K562 (cell line): ENCODE measurements at regions not wholly inside any gene's neighbourhood (a gene's known extent, or its start where the extent isn't known, plus 50 kb on each side); places are given as distances from the start of the nearest gene placed in this dataset.

Experiments used
- ATAC-seq: fragments of 200-7000 bp; cut with Tn5 transposase; 3 replicates; pipeline ENCODE4 v1.9.1; 2020; ENCODE audit warnings: moderate library complexity
- BruUV-seq: library from RNA; stranded (reverse); fragments of 400-500 nt; replicated peaks from 2 replicates; lab custom pipeline; 2021; lab: Mats Ljungman, UMichigan
- CTCF ChIA-PET: fragments of 300-600 bp; formaldehyde crosslinking; extraction: SDS; loops from one replicate; lab custom pipeline; 2021; ENCODE audit warnings: low intra/inter-chr PET ratio; lab: Yijun Ruan, JAX
- POLR2A ChIA-PET: fragments of 300-600, 350-650 bp; sonication (Branson Sonifier 250); formaldehyde crosslinking; extraction: SDS; loops from one replicate; lab custom pipeline; 2021; ENCODE audit warnings: antibody characterized with exemption, inconsistent platforms; lab: Yijun Ruan, JAX
- DNase-seq, 4 experiments: peaks; one replicate each; pipeline versions ENCODE4 v3.0.0 to v3.0.0-alpha.2; 2011 to 2018; ENCODE audit warnings: low spot score in 3 of 4, mixed read lengths in 3 of 4; ENCODE audit errors: extremely low read depth in 1 of 4
- FAIRE-seq: peaks from 2 replicates; lab custom pipeline; 2011; peaks lifted over from hg19 to GRCh38; lab: Jason Lieb, UNC
- H2AFZ ChIP-seq: 2 replicates; pipeline ENCODE4 v1.6.0; 2011; ENCODE audit warnings: low read depth, low read length, control low read depth, inconsistent platforms
- H3K27ac ChIP-seq: fragments of 200-600 bp; 3 replicates; pipeline ENCODE4 v1.8.0; 2011; ENCODE audit warnings: low read depth, mild to moderate bottlenecking, control low read depth, inconsistent platforms, low read length, moderate library complexity, mixed read lengths; ENCODE audit errors: extremely low read depth
- H3K27me3 ChIP-seq, 2 experiments: fragments of 300-600 bp in 1 of 2; 2 replicates in 1 of 2; 3 replicates in 1 of 2; pipeline versions ENCODE4 v1.6.0 to v1.8.0; 2011; ENCODE audit warnings: inconsistent platforms in 2 of 2, low read length in 2 of 2, mild to moderate bottlenecking in 1 of 2, mixed read lengths in 1 of 2, moderate library complexity in 1 of 2; ENCODE audit not compliant: control insufficient read depth in 2 of 2, insufficient read depth in 2 of 2
- H3K36me3 ChIP-seq: fragments of 300-600 bp; 3 replicates; pipeline ENCODE4 v1.8.0; 2011; ENCODE audit warnings: mild to moderate bottlenecking, low read length, inconsistent platforms; ENCODE audit not compliant: control insufficient read depth, insufficient read depth
- H3K4me1 ChIP-seq, 2 experiments: fragments of 200-600 bp in 1 of 2; replicated peaks in 1 of 2; 2 replicates in 1 of 2; 3 replicates in 1 of 2; pipeline versions ENCODE4 v1.5.1 to v1.8.0; 2011; ENCODE audit warnings: inconsistent platforms in 2 of 2, low read length in 2 of 2, mild to moderate bottlenecking in 1 of 2, mixed read lengths in 1 of 2, moderate library complexity in 1 of 2; ENCODE audit not compliant: control insufficient read depth in 2 of 2, insufficient read depth in 2 of 2
- H3K4me2 ChIP-seq: 2 replicates; pipeline ENCODE4 v1.6.1; 2011; ENCODE audit warnings: low read length, control low read depth, inconsistent platforms, mixed read lengths; ENCODE audit not compliant: insufficient read depth
- H3K4me3 ChIP-seq: fragments of 200-600 bp; sonication (generic), shearing (Covaris generic); 2 replicates; pipeline ENCODE4 v1.5.1; 2016; ENCODE audit warnings: control low read depth, inconsistent platforms
- H3K79me2 ChIP-seq: fragments of 200-600 bp; 3 replicates; pipeline ENCODE4 v1.8.0; 2011; ENCODE audit warnings: low read length, inconsistent platforms; ENCODE audit not compliant: control insufficient read depth, insufficient read depth
- H3K9ac ChIP-seq, 2 experiments: 2 replicates each; pipeline versions ENCODE4 v1.6.0 to v1.6.1; 2011; ENCODE audit warnings: low read depth in 2 of 2, low read length in 2 of 2, control low read depth in 1 of 2, inconsistent platforms in 1 of 2, mild to moderate bottlenecking in 1 of 2, mixed read lengths in 1 of 2; ENCODE audit not compliant: insufficient read depth in 1 of 2
- H3K9me1 ChIP-seq: one replicate; pipeline ENCODE4 v1.6.0; 2011; ENCODE audit warnings: inconsistent platforms, mild to moderate bottlenecking, low read length, moderate library complexity; ENCODE audit not compliant: control insufficient read depth, insufficient read depth
- H3K9me3 ChIP-seq: replicated peaks from 2 replicates; pipeline ENCODE4 v1.5.1; 2011; ENCODE audit warnings: low read depth, low read length, inconsistent platforms; ENCODE audit not compliant: control insufficient read depth, insufficient read depth
- H4K20me1 ChIP-seq: replicated peaks from 2 replicates; pipeline ENCODE4 v1.6.1; 2011; ENCODE audit warnings: low read length, inconsistent platforms, mixed read lengths; ENCODE audit not compliant: control insufficient read depth, insufficient read depth
- CHD2 ChIP-seq: IDR thresholded peaks from 2 replicates; pipeline ENCODE4 v1.6.1; 2011; ENCODE audit warnings: low read depth, low read length
- GATAD2B ChIP-seq: fragments of 450-650 bp; IDR thresholded peaks from 2 replicates; pipeline ENCODE4 v1.6.1; 2017; ENCODE audit warnings: mild to moderate bottlenecking, borderline replicate concordance
- NRF1 ChIP-seq, 2 experiments: fragments of 450-650 bp; IDR thresholded peaks in 1 of 2; conservative IDR thresholded peaks in 1 of 2; 2 replicates each; pipeline ENCODE4 v1.6.1; 2014; ENCODE audit warnings: mild to moderate bottlenecking in 2 of 2
- SOX6 ChIP-seq: fragments of 450-650 bp; IDR thresholded peaks from 2 replicates; pipeline ENCODE4 v1.6.1; 2014; ENCODE audit warnings: mild to moderate bottlenecking
- WGBS: fragments of 100-300 bp; shearing (Covaris generic); methylation state at CpG from one replicate; pipeline ENCODE4 v1.1.6; 2016; ENCODE audit warnings: low coverage, mixed read lengths; ENCODE audit not compliant: insufficient coverage; ENCODE audit errors: missing lambda C conversion rate; 5-methylcytosine and 5-hydroxymethylcytosine counted together
- in situ Hi-C: fragments of 300-500 bp; cut with MboI; formaldehyde crosslinking; loops from 4 replicates; pipeline ENCODE4 v1.15.0; 2018; ENCODE audit warnings: inconsistent platforms, mixed read lengths
- intact Hi-C: fragments of 100-400 bp; cut with micrococcal nuclease; formaldehyde crosslinking; loops from 2 replicates; pipeline ENCODE4 v1.14.2; 2022
- TF ChIP-seq, protein P1 (sequence below): fragments of 250-450 bp; sonication (Bioruptor Pico); IDR thresholded peaks from 2 replicates; pipeline ENCODE4 v1.4.0; 2020

DNA sequence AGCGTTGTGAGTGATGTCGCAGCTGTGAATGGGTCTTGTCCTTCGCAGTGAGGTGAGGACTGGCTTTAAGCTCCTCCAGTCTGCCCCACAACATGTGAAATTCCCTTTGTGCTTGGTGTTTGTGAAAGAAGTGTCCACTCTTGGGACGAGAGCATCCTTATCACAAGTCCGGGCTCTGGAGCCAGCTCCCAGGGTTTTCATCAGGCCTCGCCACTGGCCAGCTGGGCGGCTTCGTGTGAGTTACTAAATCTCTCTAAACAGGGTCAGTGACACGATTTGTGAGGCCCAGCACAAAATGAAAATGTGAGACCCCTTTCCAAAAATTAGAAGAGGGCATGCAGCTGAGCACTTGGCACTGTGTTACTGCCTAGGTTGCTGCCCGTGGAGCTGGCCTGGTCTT is 115.9 kb downstream of the VAPA start (continued):
- no peak for TF ChIP-seq GATAD2B
- TF ChIP-seq, protein P1, sequence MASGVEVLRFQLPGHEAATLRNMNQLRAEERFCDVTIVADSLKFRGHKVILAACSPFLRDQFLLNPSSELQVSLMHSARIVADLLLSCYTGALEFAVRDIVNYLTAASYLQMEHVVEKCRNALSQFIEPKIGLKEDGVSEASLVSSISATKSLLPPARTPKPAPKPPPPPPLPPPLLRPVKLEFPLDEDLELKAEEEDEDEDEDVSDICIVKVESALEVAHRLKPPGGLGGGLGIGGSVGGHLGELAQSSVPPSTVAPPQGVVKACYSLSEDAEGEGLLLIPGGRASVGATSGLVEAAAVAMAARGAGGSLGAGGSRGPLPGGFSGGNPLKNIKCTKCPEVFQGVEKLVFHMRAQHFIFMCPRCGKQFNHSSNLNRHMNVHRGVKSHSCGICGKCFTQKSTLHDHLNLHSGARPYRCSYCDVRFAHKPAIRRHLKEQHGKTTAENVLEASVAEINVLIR (CRISPR knock-in tag): no peak
- no peak for TF ChIP-seq CHD2
- TF ChIP-seq, all 486 proteins: peak for 0

DNA sequence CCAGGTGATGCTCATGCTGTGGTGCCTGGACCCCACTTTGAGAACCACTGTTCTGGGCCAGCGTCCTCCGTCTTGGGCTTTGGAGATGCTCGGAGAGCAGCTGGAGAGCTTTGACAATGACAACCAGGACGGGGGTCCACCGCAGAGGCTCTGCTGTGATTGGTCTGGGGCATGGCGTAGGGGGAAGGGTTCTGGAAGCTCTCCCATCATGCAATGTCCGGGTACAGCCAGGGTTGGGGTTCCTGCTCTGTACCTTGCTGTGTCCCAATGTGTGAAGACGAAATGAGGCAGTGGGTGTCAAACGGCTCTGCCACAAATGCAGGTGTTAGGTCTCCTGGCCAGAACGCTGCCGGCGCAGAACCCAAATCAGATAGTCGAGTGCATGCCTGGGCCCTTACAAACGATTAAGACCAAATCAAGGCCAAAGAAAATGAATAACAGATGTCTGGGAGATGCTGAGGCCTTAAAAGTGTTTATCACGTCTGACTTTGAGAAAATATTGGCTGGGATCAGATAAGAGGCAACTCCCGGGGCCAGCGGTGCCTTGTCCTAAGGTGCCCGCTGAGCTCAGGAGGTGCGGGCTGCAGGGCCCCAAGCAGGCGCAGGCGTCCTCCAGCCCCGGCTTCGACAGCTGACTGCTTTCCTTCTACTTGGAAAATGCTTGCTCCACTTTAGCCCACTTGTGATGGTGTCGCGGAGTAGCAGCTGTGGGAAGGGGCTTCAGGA is 117.2 kb downstream of the VAPA start:
- POLR2A ChIA-PET: interaction anchor here (0.8 kb wide), 1 partner anchor 1010 kb away, joined by 3 read pairs; no protein-coding TSS in a partner anchor
- H3K9ac ChIP-seq: no peak overlapping the region
- H3K9me1 ChIP-seq: no peaks in the 10 kb centered on the region
- 11% methylated on average over 25 of the region's 25 CpGs for WGBS
- no peak for DNase-seq
- no TSS peak for BruUV-seq
- FAIRE-seq: no peak
- no peak overlapping the region for H3K4me2 ChIP-seq
- in situ Hi-C loops (no loop called here), intact Hi-C loops (no loop called here)
- no peak for ATAC-seq
- no peaks in the 10 kb centered on the region for H3K9me3 ChIP-seq
- CTCF ChIA-PET: no interaction called here
- H4K20me1 ChIP-seq: no peaks in the 10 kb centered on the region
- H3K27ac ChIP-seq: no peak overlapping the region
- H3K4me1 ChIP-seq: peaks cover 0 to 11% of the 10 kb centered on the region in 2 experiments; a peak in 1 of 5 replicates
- no peak overlapping the region for H2AFZ ChIP-seq
- no peak overlapping the region for H3K4me3 ChIP-seq
- no peak for TF ChIP-seq SOX6
- peak; percentile 14 to 37; a peak in 2 of 4 replicates for TF ChIP-seq NRF1 (conservative IDR thresholded peaks at IDR 0.05 in 1 of 2, IDR thresholded peaks at IDR 0.05 in 1 of 2)
- H3K79me2 ChIP-seq: no peaks in the 10 kb centered on the region
- H3K36me3 ChIP-seq: no peaks in the 10 kb centered on the region
- peaks cover 74 to 82% of the 10 kb centered on the region in 2 experiments for H3K27me3 ChIP-seq
